Right atrium auricular region (tissue), 2 donors: ENCODE measurements at regions not wholly inside any gene's neighbourhood (a gene's known extent, or its start where the extent isn't known, plus 50 kb on each side); places are given as distances from the start of the nearest gene placed in this dataset.
"Not testable (repeated sequence)": the region's sequence is repeated elsewhere in the genome, so short reads cannot be mapped to it uniquely, and the experiment has no call there.

Experiments used
- DNase-seq: peaks from one replicate; pipeline ENCODE4 v3.0.0-alpha.2; 2019; ENCODE audit warnings: low spot score
- H3K27ac ChIP-seq, 2 donors: fragments of 200-600 bp; sonication (generic); 1 replicate in 1 of 2; 2 replicates in 1 of 2; pipeline ENCODE4 v1.5.1; 2016 to 2019
- H3K27me3 ChIP-seq, 2 donors: fragments of 200-600 bp; sonication (generic); one replicate each; pipeline versions ENCODE4 v1.5.1 to v1.6.0; 2017 to 2019
- H3K36me3 ChIP-seq: fragments of 200-600 bp; sonication (generic); one replicate; pipeline ENCODE4 v1.5.1; 2016
- H3K4me1 ChIP-seq, 2 donors: fragments of 200-600 bp; sonication (generic); one replicate each; pipeline versions ENCODE4 v1.5.1 to v1.6.0; 2017 to 2019
- H3K4me3 ChIP-seq, 2 donors: fragments of 200-600 bp; sonication (generic); 1 replicate in 1 of 2; 2 replicates in 1 of 2; pipeline ENCODE4 v1.5.1; 2017 to 2019; ENCODE audit warnings: mild to moderate bottlenecking in 1 of 2, moderate library complexity in 1 of 2
- H3K9me3 ChIP-seq, 2 donors: fragments of 200-600 bp; sonication (generic); one replicate each; pipeline ENCODE4 v1.5.1; 2019
- TF ChIP-seq, protein P1 (sequence below), 2 donors: fragments of 200-600 bp; sonication (generic); IDR thresholded peaks; one replicate each; pipeline ENCODE4 v1.5.1; 2019; ENCODE audit warnings: antibody characterized with exemption in 2 of 2

- H3K9me3 ChIP-seq, result no peaks in the 10 kb centered on the region
- TF ChIP-seq, protein P1, sequence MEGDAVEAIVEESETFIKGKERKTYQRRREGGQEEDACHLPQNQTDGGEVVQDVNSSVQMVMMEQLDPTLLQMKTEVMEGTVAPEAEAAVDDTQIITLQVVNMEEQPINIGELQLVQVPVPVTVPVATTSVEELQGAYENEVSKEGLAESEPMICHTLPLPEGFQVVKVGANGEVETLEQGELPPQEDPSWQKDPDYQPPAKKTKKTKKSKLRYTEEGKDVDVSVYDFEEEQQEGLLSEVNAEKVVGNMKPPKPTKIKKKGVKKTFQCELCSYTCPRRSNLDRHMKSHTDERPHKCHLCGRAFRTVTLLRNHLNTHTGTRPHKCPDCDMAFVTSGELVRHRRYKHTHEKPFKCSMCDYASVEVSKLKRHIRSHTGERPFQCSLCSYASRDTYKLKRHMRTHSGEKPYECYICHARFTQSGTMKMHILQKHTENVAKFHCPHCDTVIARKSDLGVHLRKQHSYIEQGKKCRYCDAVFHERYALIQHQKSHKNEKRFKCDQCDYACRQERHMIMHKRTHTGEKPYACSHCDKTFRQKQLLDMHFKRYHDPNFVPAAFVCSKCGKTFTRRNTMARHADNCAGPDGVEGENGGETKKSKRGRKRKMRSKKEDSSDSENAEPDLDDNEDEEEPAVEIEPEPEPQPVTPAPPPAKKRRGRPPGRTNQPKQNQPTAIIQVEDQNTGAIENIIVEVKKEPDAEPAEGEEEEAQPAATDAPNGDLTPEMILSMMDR (IDR thresholded peaks at IDR 0.05), result no peak
- no peaks in the 10 kb centered on the region for H3K36me3 ChIP-seq
- no peak overlapping the region for H3K4me3 ChIP-seq
- no peak for DNase-seq
- no peaks in the 10 kb centered on the region for H3K27me3 ChIP-seq
- no peak overlapping the region for H3K27ac ChIP-seq
- H3K4me1 ChIP-seq, result no peaks in the 10 kb centered on the region
Observed at GRCh38 chr5:92665506-92665905, 915.5 kb downstream of the NR2F1-AS1 start.

- H3K4me1 ChIP-seq, result no peaks in the 10 kb centered on the region
- no peak for DNase-seq
- H3K9me3 ChIP-seq, result no peaks in the 10 kb centered on the region
- no peak overlapping the region for H3K27ac ChIP-seq
- H3K4me3 ChIP-seq, result no peak overlapping the region
- no peaks in the 10 kb centered on the region for H3K36me3 ChIP-seq
- no peaks in the 10 kb centered on the region for H3K27me3 ChIP-seq
- TF ChIP-seq, protein P1 (IDR thresholded peaks at IDR 0.05), result no peak
Observed at GRCh38 chr5:92662741-92663140, 918.3 kb downstream of the NR2F1-AS1 start.

- no peak overlapping the region for H3K27ac ChIP-seq
- no peak for DNase-seq
Observed at GRCh38 chr5:92659246-92659645, 921.8 kb downstream of the NR2F1-AS1 start.

DNA sequence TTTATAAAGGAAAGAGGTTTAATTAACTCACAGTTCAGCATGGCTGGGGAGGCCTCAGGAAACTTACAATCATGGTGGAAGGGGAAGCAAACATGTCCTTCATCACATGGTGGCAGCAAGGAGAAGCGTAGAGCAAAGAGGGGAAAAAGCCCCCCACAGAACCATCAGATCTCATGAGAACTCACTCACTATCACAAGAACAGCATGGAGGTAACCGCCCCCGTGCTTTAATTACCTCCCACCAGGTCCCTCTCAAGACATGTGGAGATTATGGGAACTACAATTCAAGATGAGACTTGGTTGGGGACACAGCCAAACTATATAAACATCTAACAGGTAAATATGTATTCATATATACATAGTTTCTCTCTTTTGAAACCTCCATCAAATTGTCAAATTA is 926.4 kb downstream of the NR2F1-AS1 start:
- H3K36me3 ChIP-seq, H3K9me3 ChIP-seq, DNase-seq, H3K27me3 ChIP-seq, H3K4me3 ChIP-seq, H3K27ac ChIP-seq, H3K4me1 ChIP-seq: not testable (repeated sequence)

More at GRCh38 chr5:92659246-92659645, 921.8 kb downstream of the NR2F1-AS1 start:
- TF ChIP-seq, protein P1 (IDR thresholded peaks at IDR 0.05), result no peak
- H3K36me3 ChIP-seq, result no peaks in the 10 kb centered on the region
- no peaks in the 10 kb centered on the region for H3K27me3 ChIP-seq
- H3K4me3 ChIP-seq, result no peak overlapping the region
- H3K4me1 ChIP-seq, result no peaks in the 10 kb centered on the region
- no peaks in the 10 kb centered on the region for H3K9me3 ChIP-seq

DNA sequence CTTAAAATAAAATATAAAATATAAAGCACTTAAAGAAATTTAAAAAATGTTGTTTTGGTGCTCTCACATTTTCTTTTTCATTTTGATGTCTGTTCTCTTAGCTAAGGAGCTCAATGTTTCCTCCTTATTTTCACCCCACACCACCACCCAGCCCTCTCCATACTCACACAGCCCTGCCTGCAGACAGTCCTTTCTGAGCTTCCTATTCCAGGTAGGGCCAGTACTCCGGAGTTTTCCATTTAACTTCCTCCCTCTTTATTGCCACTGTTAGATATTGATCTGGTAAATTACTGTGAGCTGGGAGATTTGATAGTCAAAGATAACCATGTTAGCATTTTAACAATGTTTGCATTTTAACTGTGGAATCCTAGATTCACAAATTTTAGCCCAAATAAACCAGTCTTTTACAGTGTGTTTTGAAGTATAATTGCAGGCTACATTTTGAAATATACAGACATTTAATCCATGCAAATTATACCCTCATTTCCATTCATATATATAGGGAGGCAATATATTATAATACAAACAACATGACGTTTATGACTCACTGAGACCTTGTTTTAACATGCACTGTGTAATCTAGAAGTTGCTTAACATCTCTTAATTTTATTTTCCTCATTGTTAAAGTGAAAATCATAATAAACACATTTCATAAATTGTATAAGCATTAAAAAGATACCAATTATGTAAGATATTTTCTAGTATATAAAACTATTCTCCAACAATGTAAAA is 927.1 kb downstream of the NR2F1-AS1 start:
- DNase-seq, result no peak
- Histone ChIP-seq H3K27me3 (no peaks in the 10 kb centered on the region), H3K36me3 (no peaks in the 10 kb centered on the region), H3K9me3 (no peaks in the 10 kb centered on the region), H3K4me1 (no peaks in the 10 kb centered on the region), H3K27ac (no peak overlapping the region), H3K4me3 (no peak overlapping the region)
- TF ChIP-seq, protein P1 (IDR thresholded peaks at IDR 0.05), result no peak

- no peak overlapping the region for H3K4me3 ChIP-seq
- H3K27ac ChIP-seq, result no peak overlapping the region
- TF ChIP-seq, protein P1 (IDR thresholded peaks at IDR 0.05), result no peak
- H3K36me3 ChIP-seq, result no peaks in the 10 kb centered on the region
- H3K4me1 ChIP-seq, result no peaks in the 10 kb centered on the region
- H3K9me3 ChIP-seq, result no peaks in the 10 kb centered on the region
- DNase-seq, result no peak
- H3K27me3 ChIP-seq, result no peaks in the 10 kb centered on the region
Observed at GRCh38 chr5:92652756-92653155, 928.3 kb downstream of the NR2F1-AS1 start.
